ENCODE measurements at regions not wholly inside any gene's neighbourhood (a gene's known extent, or its start where the extent isn't known, plus 50 kb on each side); places are given as distances from the start of the nearest gene placed in this dataset.

GRCh38 chr3:177946497-177946896 lies 589.7 kb upstream of the KCNMB2 start:
- DNase-seq (ENCODE audit: low read depth in 1 of 2, low spot score in 1 of 2) = no peak

DNA sequence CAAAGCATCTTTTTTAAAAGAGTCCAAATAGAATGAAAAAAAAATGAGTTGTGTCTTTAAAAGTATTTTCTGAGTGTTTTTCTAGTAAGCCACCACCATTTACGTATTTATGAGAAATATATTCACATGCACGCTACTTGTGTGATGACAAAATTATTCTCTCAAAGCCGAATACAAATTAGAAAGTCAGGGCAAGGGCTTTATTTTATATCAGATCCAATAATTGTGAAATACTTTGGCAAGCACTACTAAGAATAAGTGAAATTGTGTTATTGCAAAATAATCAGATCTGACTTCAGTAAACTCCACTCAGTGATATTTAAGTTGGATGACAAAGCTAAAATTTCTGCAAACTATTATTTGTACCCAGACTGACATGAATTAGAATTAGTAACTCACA lies 589.3 kb upstream of the KCNMB2 start:
- no peak for DNase-seq (ENCODE audit: low read depth in 1 of 2, low spot score in 1 of 2)

DNA sequence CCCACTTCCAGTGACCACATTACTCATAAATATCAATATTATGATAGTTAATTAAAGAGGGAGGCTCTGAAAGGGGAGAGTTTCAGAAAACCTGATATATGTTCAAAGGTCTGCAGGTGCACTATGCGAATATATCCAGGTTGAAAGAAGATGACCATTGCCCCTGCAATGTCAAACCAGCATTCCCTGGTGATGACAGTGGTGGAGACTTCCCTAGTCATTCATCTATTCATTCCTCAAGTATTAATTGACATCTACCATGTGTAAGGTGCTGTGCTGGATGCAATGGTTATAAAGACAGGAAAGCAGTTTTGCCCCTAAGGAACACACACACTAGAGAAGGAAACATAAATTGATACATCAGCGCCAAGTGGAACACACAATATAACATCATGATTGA lies 588.3 kb upstream of the KCNMB2 start:
- DNase-seq (ENCODE audit: low read depth in 1 of 2, low spot score in 1 of 2) = no peak

DNA sequence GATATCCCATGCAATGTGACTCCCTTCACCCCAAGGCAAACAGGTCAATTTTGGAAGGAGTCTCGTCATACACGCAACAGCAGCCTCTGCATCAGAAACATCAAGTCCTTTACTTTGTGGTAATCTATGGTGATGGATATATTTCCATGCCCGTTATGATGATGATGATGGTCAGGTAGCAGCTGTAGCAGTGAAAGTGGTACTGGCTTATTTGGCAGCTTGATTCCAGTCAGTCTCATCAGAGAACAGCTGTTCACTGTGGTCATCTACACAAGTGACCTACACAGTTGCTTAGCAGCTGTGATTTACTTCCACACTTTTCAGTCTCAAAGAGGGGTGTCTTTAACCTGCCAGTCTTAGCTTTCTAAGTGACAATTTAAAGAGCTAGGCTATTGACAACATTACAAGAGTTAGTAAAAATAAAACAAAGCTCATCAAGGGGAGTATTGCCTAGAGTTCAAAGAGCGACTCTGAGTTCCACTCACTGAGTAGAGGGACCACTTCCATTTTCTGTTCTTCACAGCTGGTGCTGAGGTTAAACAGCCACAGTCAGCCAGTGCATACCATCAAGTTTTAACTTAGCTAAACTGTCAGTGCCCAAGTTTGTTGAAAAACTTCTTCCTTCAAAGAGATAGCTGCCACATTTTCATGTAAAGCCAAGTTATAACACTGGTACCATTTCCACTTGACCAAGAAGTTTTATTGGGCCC lies 587.4 kb upstream of the KCNMB2 start:
- no peak for DNase-seq (ENCODE audit: low read depth in 1 of 2, low spot score in 1 of 2)

DNA sequence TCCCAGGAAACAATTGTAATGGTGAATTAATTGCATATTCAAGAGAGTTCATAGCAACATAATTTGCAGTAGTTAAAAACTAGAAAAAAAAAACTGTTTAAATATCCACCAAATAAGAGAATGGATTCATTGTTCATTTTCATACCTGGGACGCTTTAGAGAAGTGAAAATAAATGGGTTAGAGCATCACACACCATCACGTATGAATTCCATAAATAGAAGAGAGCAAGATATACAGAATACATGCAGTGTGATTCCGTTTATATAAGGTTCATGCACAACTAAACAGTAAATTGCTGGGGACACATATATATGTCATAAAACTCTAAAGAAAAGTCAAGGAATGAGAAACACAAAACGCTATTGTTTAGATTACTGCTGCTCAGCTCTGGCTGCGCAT lies 577.0 kb upstream of the KCNMB2 start:
- no peak for DNase-seq (ENCODE audit: low read depth in 1 of 2, low spot score in 1 of 2)

GRCh38 chr3:177960014-177960413 lies 576.2 kb upstream of the KCNMB2 start:
- no peak for DNase-seq (ENCODE audit: low read depth in 1 of 2, low spot score in 1 of 2)

DNA sequence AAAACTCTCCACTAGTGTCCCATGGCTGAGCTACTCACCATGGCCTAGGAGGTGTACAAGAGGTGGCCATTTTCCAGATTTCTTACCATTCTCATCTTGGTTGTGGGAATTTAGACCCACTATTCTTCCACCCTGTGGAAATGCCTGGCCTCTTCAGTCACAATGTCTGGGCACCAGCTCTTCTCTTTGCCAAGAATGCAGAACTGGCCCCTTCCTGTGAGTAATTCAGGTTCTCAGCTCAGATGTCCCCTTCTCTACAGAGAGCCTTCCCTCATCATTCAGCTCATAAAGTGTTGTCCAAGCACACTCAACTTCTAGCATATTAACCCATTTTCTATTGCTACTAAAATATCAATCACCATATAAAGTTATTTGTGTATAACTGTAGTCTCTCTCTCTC lies 575.5 kb upstream of the KCNMB2 start:
- DNase-seq (ENCODE audit: low read depth in 1 of 2, low spot score in 1 of 2) = no peak

DNA sequence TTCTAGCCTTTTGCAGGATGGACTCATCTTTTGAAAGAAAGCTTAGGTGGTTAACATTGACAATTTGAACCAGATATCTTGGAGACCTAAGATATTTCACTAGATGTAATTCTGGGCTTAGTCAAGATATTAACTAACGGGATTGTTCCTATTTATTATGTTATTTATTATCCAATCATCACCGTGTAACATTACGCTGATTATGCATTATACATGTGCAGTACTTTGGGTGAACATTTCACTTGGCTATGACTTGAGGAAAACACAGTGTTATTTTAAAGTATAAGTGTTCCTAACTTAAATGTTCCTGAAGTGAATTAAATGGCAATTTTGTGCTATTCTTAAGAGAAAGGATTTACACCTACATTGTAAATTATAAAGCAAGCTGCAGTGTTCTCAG lies 574.5 kb upstream of the KCNMB2 start:
- DNase-seq (ENCODE audit: low read depth in 1 of 2, low spot score in 1 of 2) = no peak

DNA sequence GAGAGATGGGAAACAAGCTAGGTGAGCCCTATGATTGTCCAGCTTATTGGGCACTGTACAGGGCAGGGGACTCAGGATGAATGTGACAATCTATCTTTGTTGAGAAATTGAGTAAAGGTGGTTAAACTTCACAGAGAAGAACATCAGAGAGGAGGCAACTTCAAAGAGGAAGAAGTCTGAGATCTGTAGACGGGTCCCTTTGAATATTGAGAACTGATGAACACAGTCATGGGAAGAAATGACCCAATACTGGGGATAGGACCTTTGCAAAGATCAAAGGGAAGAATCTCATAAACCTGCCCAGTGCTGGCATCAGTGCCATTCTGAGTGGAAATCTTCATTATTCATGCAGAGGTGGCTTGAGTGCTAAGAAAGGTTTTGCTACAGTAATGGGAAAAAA lies 569.7 kb upstream of the KCNMB2 start:
- DNase-seq (ENCODE audit: low read depth in 1 of 2, low spot score in 1 of 2) = no peak

GRCh38 chr3:177968891-177969290 lies 567.3 kb upstream of the KCNMB2 start:
- DNase-seq (ENCODE audit: low read depth in 1 of 2, low spot score in 1 of 2) = no peak

DNA sequence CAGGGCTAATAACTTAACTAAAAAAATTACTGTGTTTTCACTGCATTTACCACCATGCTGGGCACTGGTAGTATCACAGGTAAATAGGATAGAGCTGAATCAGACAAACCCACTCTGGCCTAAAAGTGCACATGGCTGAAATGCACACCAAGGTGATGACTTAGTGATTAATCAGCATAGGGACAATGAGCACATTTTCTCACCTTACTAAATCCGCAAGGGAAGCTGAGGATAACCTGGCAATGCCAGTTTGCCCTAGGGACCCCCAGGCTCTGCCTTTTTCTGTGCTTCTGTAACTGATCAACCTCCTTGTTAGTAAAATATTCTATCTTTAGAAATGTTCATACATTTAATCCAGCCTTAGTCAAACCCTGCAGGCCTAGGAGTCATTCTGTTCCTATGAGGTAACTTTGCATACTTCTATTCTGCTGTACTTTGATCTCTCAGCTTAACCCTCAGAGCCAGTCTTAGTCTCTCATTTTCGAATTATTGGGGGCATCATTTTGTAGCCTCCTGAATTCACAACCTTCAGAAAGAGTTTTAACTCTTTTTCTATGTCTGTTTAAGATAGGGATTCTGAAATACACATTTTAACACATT lies 562.9 kb upstream of the KCNMB2 start:
- DNase-seq (ENCODE audit: low read depth in 1 of 2, low spot score in 1 of 2) = no peak

DNA sequence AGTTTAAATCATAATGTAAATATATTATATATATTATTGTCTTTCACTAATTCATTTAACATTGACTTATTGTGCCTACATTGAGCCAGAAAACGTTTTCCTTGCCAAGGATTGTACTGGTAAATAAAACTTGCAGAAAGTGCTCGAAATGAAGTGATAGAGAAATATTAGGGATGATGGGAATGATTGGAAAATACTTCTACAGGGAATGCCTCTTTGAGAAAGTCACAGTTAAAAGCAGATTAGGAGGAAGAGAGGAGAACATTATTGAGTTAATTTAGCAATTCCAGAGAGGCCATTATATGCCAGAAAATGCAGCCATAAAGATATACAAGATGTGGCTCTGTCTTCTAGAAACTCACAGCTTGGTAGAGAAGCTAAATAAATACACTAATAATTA lies 560.0 kb upstream of the KCNMB2 start:
- DNase-seq (ENCODE audit: low read depth in 1 of 2, low spot score in 1 of 2) = no peak

- DNase-seq (ENCODE audit: low read depth in 1 of 2, low spot score in 1 of 2) = no peak
Measured at GRCh38 chr3:177976866-177977265, 559.4 kb upstream of the KCNMB2 start.

DNA sequence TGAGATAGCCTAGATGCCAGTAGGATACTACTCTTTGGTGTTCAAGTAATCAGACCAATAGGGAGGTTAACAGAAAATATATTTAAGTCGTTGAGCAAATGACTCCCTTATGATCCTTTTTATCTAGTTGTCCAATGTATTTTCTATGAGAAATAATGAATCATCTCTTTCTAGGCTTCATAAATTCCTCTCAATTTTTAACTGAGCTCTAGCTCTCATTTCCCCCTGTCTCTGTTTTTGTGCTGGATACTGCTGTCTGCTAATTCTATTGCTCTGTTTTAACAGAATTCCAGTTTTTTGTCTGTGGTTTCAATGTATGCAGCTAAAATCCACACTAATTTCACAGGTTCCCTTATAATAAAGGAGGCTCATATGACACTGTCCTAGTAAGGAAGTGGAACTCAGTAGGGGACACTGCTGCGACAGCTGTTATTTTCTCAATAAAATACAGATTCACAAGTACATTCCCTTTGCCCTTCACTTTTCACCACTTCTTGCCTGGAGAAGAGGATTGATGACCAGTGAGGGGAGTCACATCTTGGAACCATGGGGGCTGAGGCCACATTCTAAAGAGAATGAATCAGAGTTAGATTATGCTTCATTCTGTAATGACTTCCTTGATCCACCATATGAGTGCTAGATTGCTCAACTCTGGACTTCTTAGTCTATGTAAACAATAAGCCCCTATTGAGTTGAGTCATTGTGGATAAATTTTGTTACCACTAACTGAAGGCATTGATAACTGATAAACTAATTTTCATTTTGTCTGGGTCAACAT lies 558.7 kb upstream of the KCNMB2 start:
- DNase-seq (ENCODE audit: low read depth in 1 of 2, low spot score in 1 of 2) = no peak

GRCh38 chr3:177978946-177979345 lies 557.3 kb upstream of the KCNMB2 start:
- no peak for DNase-seq (ENCODE audit: low read depth in 1 of 2, low spot score in 1 of 2)

GRCh38 chr3:177979703-177980102 lies 556.5 kb upstream of the KCNMB2 start:
- DNase-seq (ENCODE audit: low read depth in 1 of 2, low spot score in 1 of 2) = no peak

- no peak for DNase-seq (ENCODE audit: low read depth in 1 of 2, low spot score in 1 of 2)
Measured at GRCh38 chr3:177981576-177981975, 554.7 kb upstream of the KCNMB2 start.

DNA sequence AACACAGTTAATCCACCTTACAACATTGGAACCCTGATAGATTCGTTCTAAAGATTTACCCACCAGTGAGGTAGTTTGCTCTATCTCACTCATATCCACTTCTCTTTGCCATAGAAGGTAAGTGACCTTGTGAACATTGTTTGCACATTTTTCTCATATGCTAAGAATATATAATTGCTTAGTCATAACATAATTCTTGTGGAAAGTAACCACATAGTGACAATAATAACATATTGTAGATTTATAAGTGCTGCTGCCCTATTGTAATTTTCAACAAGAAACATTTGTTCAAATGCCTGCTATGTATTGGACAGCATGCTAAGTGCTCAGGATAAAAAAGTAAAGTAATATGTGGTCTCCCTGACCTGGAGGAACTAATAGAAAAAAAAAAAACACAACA lies 554.2 kb upstream of the KCNMB2 start:
- DNase-seq (ENCODE audit: low read depth in 1 of 2, low spot score in 1 of 2) = no peak

DNA sequence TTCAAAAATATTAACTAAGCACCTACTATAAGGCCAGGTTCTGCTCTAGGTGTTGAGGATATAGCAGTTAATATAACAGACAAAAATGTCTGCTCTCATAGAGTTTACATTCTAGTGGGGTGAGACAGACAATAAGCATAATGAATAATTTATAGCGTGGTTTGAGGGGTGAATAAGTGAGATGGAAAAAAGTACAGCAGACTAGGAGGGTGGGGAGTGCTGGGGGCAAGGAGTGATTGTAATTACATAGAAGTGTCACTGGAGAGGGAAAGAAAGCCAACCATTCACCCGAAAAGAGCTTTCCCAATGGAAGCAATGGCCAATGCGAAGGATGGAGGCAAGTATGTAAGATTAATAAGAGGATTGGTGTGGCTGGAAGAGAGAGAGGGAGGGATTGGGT lies 552.9 kb upstream of the KCNMB2 start:
- DNase-seq (ENCODE audit: low read depth in 1 of 2, low spot score in 1 of 2) = no peak

DNA sequence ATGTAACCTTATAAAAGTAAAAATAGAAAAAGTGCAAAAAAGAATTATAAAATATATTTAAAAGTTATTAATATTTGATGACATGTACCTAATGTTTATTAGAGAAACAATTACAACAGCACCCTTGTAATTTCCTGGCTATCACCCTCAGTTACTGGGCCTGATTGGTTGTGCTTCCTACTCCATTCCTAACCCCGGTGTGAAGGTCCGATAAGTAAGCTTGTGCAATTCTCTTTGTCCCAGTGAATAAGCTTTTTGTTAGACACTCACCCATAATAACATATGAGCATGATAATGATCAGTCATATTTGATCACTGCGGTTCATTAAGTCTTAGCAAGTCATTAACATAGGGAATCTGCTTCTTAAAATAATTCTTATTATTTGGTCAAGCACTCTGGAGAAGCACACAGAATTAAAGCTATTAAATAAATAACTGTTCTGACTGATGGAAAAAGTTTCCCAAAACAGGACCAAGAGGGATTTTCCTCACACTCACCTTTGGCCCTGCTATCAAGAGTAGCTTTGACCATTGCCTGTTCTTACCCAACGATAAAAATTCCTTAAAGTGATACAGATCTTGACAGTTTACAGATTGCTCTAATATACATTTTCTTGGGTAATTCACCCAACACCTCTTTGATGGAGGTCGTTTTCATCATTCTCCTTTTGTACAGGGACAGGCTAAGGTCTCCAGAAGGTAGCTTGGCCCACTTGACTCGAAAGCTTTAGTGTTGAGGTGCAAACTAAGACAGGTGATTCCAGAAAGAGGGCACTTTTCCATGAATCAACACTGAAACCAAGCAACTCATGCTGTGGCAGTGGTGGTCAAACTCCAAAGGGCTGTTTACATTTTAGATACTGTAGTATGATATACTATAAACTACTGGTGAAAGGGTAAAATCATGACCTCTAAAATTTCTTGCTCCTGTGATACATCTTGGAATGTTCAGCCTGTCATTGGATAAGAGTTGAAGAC lies 543.0 kb upstream of the KCNMB2 start:
- DNase-seq (ENCODE audit: low read depth in 1 of 2, low spot score in 1 of 2) = no peak

DNA sequence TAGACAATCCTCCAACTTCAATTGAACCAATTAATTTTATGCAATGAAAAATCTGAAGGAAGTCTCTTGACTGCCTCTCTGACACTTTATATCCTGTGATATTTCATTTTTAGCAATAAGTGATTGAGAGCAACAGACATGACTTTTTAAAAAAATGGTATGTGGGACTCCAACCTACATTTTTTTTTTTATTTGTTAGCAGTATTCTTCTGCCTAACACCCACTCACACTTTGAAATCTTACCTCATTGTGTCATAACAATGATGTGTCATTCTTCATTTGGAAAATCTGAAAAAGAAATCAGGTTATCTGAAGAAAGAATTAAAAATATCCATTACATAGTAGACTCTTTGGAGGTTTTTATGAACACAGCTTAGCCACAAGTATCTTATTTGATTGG lies 541.3 kb upstream of the KCNMB2 start:
- no peak for DNase-seq (ENCODE audit: low read depth in 1 of 2, low spot score in 1 of 2)
